HG03135 (cell line): ENCODE measurements at regions not wholly inside any gene's neighbourhood (a gene's known extent, or its start where the extent isn't known, plus 50 kb on each side); places are given as distances from the start of the nearest gene placed in this dataset.
"Not testable (repeated sequence)": the region's sequence is repeated elsewhere in the genome, so short reads cannot be mapped to it uniquely, and the experiment has no call there.

Experiments used
- ATAC-seq: cut with Tn5 transposase; IDR thresholded peaks from one replicate; pipeline ENCODE4 v1.9.1; 2021; ENCODE audit warnings: mild to moderate bottlenecking, moderate library complexity; ENCODE audit not compliant: unreplicated experiment

DNA sequence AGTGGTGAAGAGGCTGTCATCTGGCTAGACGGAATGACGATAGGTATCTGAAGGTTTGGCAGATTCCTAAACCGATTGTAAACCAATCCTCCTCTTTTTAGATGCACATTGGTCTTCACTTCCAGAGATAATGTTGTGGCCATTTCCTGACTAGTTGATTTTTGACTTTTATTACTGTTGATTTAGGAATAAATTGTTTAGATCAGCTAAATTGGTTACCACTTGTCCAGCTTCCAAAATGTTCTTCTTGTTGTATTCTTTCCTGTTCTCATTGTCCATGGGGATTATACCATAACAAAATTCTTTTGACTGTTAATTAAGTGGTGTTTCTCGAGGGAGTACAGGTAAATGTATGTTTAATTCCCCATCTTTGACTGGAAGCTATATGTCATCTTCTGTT, 119.7 kb downstream of the MACROH2A1 start:
- ATAC-seq = no peak

DNA sequence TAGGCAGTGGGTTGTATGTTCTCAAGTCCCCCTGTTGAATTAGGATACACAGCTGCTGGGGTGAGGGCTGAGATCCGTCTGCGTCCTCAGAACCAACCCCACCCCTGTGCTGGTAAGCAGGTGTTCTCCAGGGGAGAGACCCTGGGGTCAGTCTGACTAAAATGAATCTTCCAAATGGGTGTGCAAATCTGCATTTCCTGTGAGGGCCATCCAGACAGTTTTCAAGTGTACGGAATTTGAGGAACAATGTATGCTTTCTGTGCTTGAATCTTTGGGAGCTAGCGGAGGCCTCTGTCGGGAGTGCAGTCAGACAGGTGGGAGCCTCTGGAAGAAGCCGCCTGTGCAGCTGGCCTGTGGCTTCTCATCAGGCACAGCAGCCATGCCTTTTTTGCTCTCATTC, 122.9 kb downstream of the MACROH2A1 start:
- ATAC-seq = no peak

DNA sequence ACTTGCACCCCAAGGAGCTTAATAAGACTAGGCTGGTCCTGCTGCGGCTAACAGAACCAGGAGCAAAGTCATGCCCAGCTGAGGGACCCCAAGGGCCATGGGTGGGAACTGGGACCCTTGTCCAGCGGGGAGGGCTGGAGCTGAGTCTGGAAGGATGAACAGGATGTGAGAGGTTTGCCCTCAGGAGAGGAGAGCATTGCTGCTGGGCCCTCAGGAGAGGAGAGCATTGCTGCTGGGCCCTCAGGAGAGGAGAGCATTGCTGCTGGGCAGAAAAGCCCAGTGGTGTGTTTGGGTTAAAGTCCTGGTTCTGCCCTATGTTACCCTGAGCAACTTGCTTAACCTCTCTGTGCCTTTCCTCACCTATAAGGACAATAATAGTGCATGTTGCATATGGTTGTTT, 125.8 kb downstream of the MACROH2A1 start:
- ATAC-seq = no peak

DNA sequence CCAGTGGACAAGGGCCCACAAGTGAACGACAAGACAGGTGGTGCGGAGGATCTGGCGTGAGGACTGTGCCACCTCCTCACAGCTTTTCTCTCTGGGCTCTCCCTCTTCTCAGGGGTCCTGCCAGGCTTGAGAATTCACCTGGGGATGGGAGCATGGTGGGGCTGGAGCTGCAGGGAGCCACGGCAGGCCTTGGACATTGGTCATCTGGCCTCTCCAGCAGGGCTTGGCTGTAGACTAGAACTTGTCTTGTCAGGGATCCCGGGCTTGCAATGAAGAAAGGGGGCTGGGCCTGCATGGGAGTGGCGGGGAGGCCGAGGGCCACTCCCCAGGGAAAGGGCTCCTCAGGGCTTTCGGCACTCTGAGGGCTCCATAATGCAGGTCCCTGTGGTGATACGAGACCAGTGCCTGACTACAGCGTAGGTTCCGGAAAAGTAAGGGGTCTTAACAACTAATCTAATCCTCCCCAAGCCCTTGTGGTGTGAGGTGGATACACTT, 126.7 kb downstream of the MACROH2A1 start:
- ATAC-seq = no peak

DNA sequence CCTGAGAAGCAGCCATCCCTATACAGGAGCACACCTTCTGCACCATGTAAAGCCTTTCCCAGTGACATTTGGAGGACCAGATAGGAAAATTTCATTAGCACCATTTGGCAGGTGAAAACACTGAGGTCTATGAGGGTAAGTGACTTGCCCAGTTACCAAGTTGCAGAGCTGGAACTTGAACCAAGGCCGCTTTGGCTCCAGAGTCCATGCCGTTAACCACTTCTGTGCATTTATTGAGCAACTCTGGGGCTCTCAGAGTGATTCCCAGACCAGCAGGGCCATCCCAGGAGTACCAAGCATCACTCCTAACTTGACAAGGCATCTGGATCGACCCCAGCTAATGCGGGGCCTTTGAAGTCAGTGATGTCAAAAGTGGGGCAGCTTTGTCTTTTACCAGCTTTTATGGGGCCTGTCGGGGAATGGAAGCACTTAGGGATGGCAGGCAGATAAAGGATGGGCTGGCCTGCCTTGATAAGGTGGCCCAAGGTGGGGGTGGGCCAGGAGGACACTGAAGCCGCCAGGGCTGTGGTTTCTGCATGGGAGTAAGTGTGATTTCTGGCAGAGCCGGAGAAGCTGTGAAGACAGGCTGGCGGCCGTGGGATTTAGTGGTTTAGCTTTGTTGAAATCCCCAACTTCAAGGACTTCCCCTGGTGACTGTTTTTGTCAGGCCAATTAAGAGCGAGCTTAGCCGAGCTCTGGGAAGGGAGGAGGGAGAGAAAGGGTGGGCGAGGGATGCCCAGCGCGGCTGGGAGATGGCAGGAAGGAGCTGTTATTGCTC, 127.3 kb downstream of the MACROH2A1 start:
- ATAC-seq = no peak

DNA sequence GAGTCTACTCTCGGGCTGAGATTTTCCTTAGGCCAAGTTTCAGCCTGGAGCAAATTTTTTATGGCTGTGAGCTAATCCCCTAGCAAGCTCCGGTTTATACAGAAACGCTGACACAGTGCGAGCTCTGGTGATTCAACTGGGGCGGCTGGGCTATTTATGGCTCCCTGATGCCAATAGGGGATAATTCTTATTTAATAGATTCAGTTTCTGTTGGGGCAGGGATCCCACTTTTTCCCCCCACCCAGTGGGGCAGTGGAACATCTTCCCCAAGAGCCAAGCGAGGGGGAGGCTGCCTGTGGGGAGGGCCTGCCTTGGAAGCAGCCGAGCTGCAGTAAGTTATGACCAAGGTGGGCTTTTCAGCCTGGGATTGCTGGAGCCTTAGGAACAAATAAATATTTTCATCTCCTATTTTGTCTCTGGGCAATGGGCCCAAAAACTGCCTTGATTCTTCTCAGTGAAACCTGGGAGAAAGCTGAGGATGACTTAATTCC, 129.1 kb downstream of the MACROH2A1 start:
- no peak for ATAC-seq

DNA sequence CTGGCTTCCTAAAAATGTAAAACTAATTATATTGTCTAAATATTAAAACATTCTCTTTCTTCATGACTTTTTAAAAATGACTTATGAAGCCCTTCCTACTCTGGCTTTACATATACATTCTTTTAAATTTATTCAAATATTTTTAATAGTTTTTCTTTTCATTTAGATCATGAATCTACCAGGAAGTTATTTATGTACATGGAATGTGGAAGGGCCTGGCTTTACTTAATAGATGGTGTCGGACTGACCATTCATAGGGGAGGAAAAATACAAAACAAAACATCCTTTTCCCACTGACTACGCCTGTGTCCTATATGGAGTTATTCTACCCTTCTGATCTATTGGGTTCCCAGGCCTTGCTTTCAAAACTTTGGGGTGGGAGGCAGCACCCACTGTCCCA, 129.8 kb downstream of the MACROH2A1 start:
- ATAC-seq = no peak

DNA sequence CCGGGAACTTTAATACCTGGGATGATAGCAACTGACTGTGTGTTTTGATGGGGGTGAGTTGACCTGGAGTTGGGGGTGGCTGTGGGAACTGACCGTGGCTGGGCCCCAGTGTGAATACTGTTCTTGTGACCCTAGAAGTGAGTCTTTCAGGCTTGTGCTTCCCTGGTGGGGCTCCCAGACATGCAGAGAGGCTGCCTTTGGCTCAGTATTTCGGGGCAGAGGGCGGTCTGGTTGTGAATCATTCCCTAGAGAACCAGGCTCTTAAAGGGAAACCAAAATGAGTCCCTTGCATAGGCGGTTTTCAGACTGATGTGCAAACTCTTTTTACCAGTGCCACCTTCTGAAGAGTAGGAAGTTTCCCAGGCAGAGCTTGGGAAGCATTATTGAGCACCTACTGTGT, 132.1 kb downstream of the MACROH2A1 start:
- no peak for ATAC-seq

DNA sequence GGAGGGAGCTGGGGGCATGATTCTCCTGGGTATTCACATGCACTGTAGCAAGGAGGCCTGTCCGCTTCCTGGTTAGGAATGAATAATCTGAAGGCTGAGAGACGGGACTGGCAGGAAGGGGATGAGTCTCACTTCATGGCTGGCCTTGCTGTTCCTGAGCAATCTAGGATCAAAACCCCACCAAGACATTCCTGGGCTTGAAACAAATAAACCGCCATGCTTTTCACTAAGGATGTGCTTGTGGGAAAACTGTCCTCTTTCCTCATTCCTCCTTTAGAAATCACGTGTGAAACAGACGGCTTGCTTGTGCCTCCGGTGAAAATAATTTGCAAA, 132.8 kb downstream of the MACROH2A1 start:
- ATAC-seq = no peak

DNA sequence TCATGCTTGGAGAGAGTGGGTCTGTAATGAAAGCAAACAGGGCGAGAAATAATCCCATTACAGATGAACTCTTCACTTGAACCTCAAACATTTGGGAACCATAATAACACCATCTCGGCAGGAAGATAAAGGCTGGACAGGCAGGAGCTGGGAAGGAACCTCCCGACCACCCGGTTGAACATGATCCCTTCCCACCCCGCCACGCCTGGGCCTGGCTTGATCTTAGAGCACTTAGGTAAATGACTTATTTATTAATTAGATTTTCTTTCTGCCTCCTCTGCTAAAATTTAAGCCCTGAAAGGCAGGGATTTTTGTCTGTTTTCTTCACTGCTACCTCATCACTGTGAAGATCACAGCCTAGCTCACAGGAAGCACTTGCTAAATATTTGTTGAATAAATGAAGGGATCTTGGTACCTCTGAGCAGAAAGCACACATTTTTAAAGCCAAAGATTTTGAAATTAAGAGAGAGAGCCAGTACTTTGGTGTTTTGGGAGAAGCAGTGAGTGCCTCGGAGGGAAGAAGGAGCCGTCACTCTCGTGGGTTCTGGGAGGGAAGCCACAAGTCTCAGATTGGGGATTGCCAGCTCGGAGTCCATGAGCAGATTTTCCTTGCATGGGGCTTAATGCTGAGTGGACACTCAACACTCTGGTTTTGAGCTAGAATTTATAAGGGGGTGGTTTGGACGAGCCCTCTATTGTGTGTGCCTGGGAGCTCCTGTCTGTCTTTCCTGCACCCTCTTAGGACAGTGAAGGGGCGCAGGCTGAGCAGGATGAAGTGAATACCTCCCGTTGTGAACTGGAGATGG, 133.3 kb downstream of the MACROH2A1 start:
- ATAC-seq = no peak

DNA sequence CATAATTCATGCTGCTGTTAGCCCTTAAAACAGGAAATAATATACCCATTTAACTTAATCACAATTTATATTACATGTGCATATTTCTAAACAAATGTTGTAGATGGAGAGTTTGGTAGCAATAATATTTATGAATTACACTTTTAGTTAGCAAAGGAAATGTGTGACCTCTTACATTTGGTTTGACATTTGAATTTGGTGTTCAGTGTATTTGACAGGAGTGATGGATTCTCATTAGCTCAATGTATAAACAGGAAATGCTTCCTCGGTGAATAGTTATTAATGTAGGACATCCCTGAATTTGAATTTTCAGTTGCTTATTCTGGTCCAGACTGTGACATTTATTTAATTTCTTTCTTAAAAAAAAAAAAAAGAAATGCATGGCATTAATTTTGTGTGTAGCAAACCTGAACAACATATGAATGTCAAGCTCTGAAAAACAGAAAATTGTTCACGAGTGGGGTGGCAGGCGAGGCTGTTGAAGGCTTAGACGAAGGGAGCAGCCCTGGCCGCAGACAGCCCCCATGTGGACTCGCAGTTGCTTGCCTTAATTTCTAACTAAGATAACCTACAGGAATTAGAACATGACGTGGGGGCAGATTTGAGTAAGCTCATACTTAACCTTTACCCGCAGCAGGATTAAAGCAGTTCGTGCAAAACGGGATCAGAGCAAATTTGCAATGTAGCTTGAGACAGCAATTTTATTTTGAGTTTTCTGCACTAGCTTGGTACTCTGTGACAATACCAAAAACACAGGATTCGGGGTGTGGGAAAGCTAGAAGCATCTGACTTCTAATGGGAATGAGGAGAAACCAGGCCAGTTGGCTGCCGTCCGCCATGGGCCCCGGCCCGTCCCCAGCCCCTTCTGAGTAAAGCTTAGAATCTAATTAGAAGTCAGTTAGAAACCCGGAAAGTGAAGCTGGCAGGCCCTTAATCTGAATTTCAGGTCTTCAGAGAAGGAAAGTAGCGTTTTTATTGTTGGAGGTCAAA, 134.3 kb downstream of the MACROH2A1 start:
- no peak for ATAC-seq

DNA sequence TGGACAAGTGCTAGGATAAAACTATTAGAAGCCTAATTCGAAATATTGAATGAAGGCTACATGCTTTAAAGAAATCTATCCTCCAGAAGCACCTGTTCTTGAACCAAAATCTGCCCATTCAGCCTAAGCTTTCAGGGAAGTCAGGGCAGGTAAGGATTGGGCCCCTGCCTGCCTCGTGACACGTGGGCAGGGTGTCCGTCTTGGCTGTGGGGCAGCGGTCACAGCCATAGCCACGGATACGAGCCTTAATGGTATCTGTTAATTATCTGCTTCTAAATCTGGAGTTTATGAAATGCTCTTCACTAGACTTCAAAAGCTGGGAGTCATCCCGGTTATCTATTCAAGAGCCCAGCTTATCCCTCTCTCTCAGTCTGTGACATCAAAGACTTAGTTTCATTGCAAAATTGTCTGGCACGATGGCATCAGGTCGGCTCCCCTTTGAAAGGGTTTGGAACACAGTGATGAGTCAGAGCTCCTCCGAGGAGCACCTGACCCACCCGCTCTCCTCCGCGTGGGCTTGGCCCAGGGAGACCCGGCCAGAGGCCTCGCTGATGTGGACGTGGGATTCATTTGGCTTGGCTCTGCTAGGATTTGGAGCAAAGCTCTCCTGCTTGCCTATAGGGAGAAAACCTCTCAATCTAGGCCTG, 135.9 kb downstream of the MACROH2A1 start:
- no peak for ATAC-seq

DNA sequence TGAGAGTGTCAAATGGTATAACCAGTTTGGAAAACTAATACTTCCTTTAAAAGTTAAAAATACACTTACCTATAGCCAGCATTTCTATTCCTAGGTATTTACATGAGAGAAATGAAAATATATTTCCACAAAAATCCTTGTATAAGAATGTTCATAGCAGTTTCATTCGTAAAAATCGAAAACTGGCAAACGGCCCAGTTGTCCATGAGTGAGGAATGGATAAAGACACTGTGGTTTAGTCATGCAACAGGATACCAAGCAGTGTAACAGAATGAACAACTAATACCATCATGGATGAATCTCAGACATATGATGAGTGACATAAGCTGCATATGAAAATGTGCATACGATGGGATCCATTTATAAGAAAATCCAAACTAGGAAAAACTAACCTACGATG, 136.7 kb downstream of the MACROH2A1 start:
- no peak for ATAC-seq

DNA sequence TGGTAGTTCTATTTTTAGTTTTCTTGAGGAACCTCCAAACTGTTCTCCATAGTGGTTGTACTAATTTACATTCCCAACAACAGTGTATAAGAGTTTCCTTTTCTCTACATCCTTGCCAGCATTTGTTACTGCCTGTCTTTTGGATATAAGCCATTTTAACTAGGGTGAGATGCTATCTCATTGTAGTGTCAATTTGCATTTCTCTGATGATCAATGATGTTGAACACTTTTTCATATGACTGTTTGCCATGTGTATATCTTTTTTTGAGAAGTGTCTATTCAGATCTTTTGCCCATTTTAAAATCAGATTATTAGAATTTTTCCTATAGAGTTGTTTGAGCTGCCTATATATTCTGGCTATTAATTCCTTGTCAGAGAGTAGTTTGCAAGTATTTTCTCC, 138.9 kb downstream of the MACROH2A1 start:
- ATAC-seq = not testable (repeated sequence)

DNA sequence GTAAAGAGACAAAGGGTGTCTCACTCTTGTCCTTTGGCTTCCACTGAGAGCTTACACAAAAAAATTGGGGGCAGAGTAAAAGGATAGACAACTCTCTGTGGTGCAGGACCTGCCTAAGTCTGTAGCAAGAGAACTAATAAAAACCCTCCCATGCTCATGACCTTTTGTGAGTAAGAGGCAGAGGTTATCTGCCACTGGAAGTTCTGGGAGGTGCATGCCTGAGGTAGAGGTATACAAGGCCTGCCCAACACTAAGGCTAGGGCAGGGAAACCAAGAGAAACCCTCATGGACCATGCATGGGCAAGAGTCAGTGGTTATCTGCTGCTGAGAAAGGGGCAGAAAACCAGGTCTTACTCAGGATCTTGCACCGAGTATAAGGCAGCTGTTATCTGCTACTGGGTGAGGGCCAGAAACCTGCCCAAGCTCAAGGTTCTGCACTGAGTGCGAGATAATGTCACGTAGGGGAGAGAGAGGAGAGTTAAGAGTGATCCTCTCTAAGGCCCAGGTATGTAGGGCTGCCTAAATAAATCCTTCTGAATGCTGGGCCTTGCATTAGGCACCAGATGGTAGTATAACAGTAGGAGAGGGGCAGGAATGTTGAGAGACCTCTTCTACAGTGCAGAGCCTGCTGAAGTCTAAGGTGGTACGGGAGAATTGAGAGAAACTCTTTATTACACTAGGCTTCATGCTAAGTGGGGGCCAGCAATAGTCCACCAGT, 143.4 kb downstream of the MACROH2A1 start:
- no peak for ATAC-seq

DNA sequence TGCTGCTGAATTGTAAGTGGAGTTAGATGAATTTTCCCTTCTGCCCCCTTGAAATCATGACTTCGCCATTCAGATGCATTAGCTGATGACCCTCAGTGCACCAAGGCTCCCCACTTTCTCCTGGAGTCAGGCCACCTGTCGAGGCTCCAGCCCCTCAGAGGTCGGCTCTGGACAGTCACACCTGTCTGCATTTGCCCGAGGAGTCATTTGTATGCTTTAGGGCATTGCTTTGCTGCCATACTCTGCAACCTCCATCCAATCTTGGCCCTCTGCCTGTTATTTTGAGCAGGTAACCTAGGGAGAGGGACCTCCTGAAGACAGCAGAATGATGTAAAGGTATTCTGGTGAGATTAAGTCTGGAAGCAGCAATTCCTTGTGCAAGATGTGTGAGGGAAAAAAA, 144.8 kb downstream of the MACROH2A1 start:
- no peak for ATAC-seq

DNA sequence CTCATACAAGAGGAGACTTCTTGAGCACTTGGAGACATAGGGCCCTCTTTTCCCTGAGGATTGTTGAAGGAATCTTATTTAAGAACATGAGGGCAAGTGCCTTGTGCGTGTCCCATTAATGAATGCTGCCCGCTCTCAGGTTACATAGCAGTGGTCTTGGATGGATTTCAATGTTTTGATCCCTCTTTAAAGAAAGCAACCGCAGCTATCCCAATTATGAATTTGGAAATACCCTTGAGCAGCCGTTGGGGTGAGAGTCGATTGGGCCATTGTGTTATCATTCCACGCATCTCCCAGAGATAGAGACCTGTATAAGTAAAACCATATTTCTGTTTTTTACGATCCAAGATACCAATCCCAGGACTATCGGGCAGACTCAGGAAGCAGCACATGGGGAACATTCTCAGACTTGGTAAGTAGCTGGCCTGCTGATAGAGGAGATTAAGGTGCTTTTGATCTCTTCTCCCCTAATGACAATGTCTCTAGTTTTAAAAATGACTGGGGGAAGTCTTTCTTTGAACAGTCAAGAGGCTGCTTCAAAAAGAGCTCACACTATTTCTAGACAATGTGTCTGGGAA, 145.3 kb downstream of the MACROH2A1 start:
- no peak for ATAC-seq

DNA sequence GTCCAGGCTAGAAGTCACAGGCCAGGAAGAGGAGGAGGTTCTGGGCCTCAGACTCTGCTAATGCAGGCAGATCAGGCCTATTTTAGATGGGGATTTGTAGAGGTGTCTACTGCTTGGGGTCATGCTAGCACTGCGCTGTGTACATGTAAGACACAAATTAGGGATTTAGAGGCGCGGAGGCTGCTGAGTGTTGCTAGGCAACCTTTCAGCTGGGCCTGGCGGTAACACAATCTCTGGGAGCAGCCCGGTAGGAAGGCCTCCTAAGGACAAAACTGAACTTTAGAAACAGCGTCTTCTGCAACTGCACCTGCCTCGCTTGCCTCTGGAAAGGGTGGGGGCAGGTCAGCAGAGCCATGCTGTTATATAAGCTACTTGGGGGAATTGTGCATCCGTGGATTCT, 147.9 kb downstream of the MACROH2A1 start:
- no peak for ATAC-seq

DNA sequence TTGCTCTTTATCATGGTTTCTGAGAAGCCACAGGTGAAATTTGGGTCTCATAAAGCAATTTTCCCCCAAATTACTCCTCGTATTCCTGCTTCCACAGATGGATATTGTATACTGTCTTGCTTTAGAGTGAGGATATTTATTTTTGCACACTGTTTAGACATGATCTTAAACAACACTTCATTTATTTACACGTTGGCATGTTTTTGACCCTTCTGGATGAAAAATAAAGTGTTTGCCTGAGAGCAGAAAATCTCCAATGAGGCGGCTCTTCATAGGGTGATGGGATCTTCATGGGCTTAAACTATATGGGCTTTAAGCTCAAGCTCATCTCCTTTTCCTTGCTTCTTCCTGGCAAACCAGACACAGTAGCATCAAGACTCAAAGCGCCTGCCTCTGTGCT, 148.4 kb downstream of the MACROH2A1 start:
- no peak for ATAC-seq
